ENCODE measurements at regions not wholly inside any gene's neighbourhood (a gene's known extent, or its start where the extent isn't known, plus 50 kb on each side); places are given as distances from the start of the nearest gene placed in this dataset.
A peak's percentile ranks its signal among the peaks of the same experiment; 100 is the strongest.

- Histone ChIP-seq H3K4me3 (replicated peaks in 1 of 4; ENCODE audit: control extremely low read depth in 1 of 4, insufficient read depth in 1 of 4, low read depth in 3 of 4, low read length in 4 of 4) (no peak overlapping the region), H3K27ac (ENCODE audit: insufficient read depth, low read length) (no peak overlapping the region), H3K9ac (ENCODE audit: insufficient read depth, low read length) (no peak overlapping the region), H3K27me3 (ENCODE audit: control insufficient read depth, insufficient read depth, low read length) (no peaks in the 10 kb centered on the region), H3K9me3 (ENCODE audit: control insufficient read depth, insufficient read depth, low read depth, low read length) (no peaks in the 10 kb centered on the region), H3K4me1 (ENCODE audit: control insufficient read depth, extremely low read depth, insufficient read depth, low read length) (peaks cover 4% of the 10 kb centered on the region), H3K4me2 (ENCODE audit: extremely low read depth, insufficient read depth, low read length) (no peak overlapping the region), H4K20me1 (ENCODE audit: control insufficient read depth, extremely low read depth, insufficient read depth, low read length) (no peaks in the 10 kb centered on the region), H2AFZ (ENCODE audit: low read length) (no peak overlapping the region), H3K79me2 (ENCODE audit: control insufficient read depth, insufficient read depth, low read length) (no peaks in the 10 kb centered on the region), H3K36me3 (ENCODE audit: control insufficient read depth, insufficient read depth, low read length) (no peaks in the 10 kb centered on the region)
- no peak for DNase-seq (ENCODE audit: low read depth in 2 of 2)
- TF ChIP-seq CTCF (conservative IDR thresholded peaks at IDR 0.05 in 1 of 2, IDR thresholded peaks at IDR 0.05 in 1 of 2; ENCODE audit: low read depth in 1 of 2, low read length in 2 of 2): no peak
- no peak for TF ChIP-seq EZH2 (IDR thresholded peaks at IDR 0.05; ENCODE audit: low read length, missing control alignments)
Observed at GRCh38 chr2:64832936-64833335, 156.3 kb upstream of the SLC1A4 start.

GRCh38 chr2:64836566-64836965, 152.6 kb upstream of the SLC1A4 start:
- no peak overlapping the region for H3K9ac ChIP-seq (ENCODE audit: insufficient read depth, low read length)
- no peak overlapping the region for H3K4me2 ChIP-seq (ENCODE audit: extremely low read depth, insufficient read depth, low read length)
- no peak overlapping the region for H2AFZ ChIP-seq (ENCODE audit: low read length)
- no peaks in the 10 kb centered on the region for H3K36me3 ChIP-seq (ENCODE audit: control insufficient read depth, insufficient read depth, low read length)
- H3K79me2 ChIP-seq (ENCODE audit: control insufficient read depth, insufficient read depth, low read length): no peaks in the 10 kb centered on the region
- no peaks in the 10 kb centered on the region for H3K27me3 ChIP-seq (ENCODE audit: control insufficient read depth, insufficient read depth, low read length)
- no peak for DNase-seq (ENCODE audit: low read depth in 2 of 2)
- no peak for TF ChIP-seq EZH2 (IDR thresholded peaks at IDR 0.05; ENCODE audit: low read length, missing control alignments)
- no peak for TF ChIP-seq CTCF (conservative IDR thresholded peaks at IDR 0.05 in 1 of 2, IDR thresholded peaks at IDR 0.05 in 1 of 2; ENCODE audit: low read depth in 1 of 2, low read length in 2 of 2)
- no peaks in the 10 kb centered on the region for H4K20me1 ChIP-seq (ENCODE audit: control insufficient read depth, extremely low read depth, insufficient read depth, low read length)
- H3K9me3 ChIP-seq (ENCODE audit: control insufficient read depth, insufficient read depth, low read depth, low read length): no peaks in the 10 kb centered on the region
- peaks cover 12% of the 10 kb centered on the region for H3K4me1 ChIP-seq (ENCODE audit: control insufficient read depth, extremely low read depth, insufficient read depth, low read length)
- no peak overlapping the region for H3K27ac ChIP-seq (ENCODE audit: insufficient read depth, low read length)
- H3K4me3 ChIP-seq (replicated peaks in 1 of 4; ENCODE audit: control extremely low read depth in 1 of 4, insufficient read depth in 1 of 4, low read depth in 3 of 4, low read length in 4 of 4): no peak overlapping the region

- no peak overlapping the region for H3K27ac ChIP-seq (ENCODE audit: insufficient read depth, low read length)
Observed at GRCh38 chr2:64837116-64837731, 152.0 kb upstream of the SLC1A4 start.

More at GRCh38 chr2:64837116-64837731, 152.0 kb upstream of the SLC1A4 start:
- H4K20me1 ChIP-seq (ENCODE audit: control insufficient read depth, extremely low read depth, insufficient read depth, low read length): no peaks in the 10 kb centered on the region
- no peaks in the 10 kb centered on the region for H3K9me3 ChIP-seq (ENCODE audit: control insufficient read depth, insufficient read depth, low read depth, low read length)
- H3K4me2 ChIP-seq (ENCODE audit: extremely low read depth, insufficient read depth, low read length): no peak overlapping the region
- no peaks in the 10 kb centered on the region for H3K27me3 ChIP-seq (ENCODE audit: control insufficient read depth, insufficient read depth, low read length)
- no peaks in the 10 kb centered on the region for H3K79me2 ChIP-seq (ENCODE audit: control insufficient read depth, insufficient read depth, low read length)
- H3K4me3 ChIP-seq (replicated peaks in 1 of 4; ENCODE audit: control extremely low read depth in 1 of 4, insufficient read depth in 1 of 4, low read depth in 3 of 4, low read length in 4 of 4): no peak overlapping the region
- DNase-seq (ENCODE audit: low read depth in 2 of 2): peak; percentile 21 to 77
- TF ChIP-seq CTCF (conservative IDR thresholded peaks at IDR 0.05 in 1 of 2, IDR thresholded peaks at IDR 0.05 in 1 of 2; ENCODE audit: low read depth in 1 of 2, low read length in 2 of 2): no peak
- no peak for TF ChIP-seq EZH2 (IDR thresholded peaks at IDR 0.05; ENCODE audit: low read length, missing control alignments)
- H3K36me3 ChIP-seq (ENCODE audit: control insufficient read depth, insufficient read depth, low read length): no peaks in the 10 kb centered on the region
- H3K9ac ChIP-seq (ENCODE audit: insufficient read depth, low read length): no peak overlapping the region
- no peak overlapping the region for H2AFZ ChIP-seq (ENCODE audit: low read length)
- peaks cover 12% of the 10 kb centered on the region for H3K4me1 ChIP-seq (ENCODE audit: control insufficient read depth, extremely low read depth, insufficient read depth, low read length)

Data from fibroblast of lung (primary cell).